Liver (tissue), 7 donors: ENCODE measurements at regions not wholly inside any gene's neighbourhood (a gene's known extent, or its start where the extent isn't known, plus 50 kb on each side); places are given as distances from the start of the nearest gene placed in this dataset.

Experiments used
- DNase-seq: peaks from one replicate; pipeline ENCODE4 v3.0.0-alpha.2; 2017; ENCODE audit warnings: low spot score
- H3K27ac ChIP-seq, 2 donors: one replicate each; pipeline ENCODE4 v1.7.0; 2013; ENCODE audit warnings: inconsistent platforms in 2 of 2, low read length in 2 of 2, control low read depth in 1 of 2, low read depth in 1 of 2, mild to moderate bottlenecking in 1 of 2
- H3K27me3 ChIP-seq, 4 donors: one replicate each; pipeline versions ENCODE4 v1.6.1 to v1.7.0; 2013; ENCODE audit warnings: low read length in 3 of 4, inconsistent platforms in 1 of 4, mild to moderate bottlenecking in 1 of 4, moderate library complexity in 1 of 4; ENCODE audit not compliant: control insufficient read depth in 4 of 4, insufficient read depth in 4 of 4
- H3K36me3 ChIP-seq, 4 donors: one replicate each; pipeline versions ENCODE4 v1.6.1 to v1.7.0; 2013; ENCODE audit warnings: low read length in 3 of 4, mild to moderate bottlenecking in 3 of 4, low read depth in 1 of 4, moderate library complexity in 1 of 4; ENCODE audit not compliant: control insufficient read depth in 4 of 4, insufficient read depth in 3 of 4
- H3K4me1 ChIP-seq, 4 donors: one replicate each; pipeline versions ENCODE4 v1.6.1 to v1.7.0; 2013; ENCODE audit warnings: low read length in 3 of 4, mild to moderate bottlenecking in 3 of 4, moderate library complexity in 1 of 4; ENCODE audit not compliant: control insufficient read depth in 4 of 4, insufficient read depth in 4 of 4
- H3K4me3 ChIP-seq, 3 donors: one replicate each; pipeline versions ENCODE4 v1.6.1 to v1.7.0; 2013; ENCODE audit warnings: low read length in 3 of 3, control low read depth in 1 of 3, low read depth in 1 of 3, mild to moderate bottlenecking in 1 of 3
- H3K9ac ChIP-seq, 2 donors: one replicate each; pipeline ENCODE4 v1.7.0; 2013; ENCODE audit warnings: low read length in 2 of 2, mild to moderate bottlenecking in 2 of 2, moderate library complexity in 2 of 2, control low read depth in 1 of 2, low read depth in 1 of 2
- H3K9me3 ChIP-seq, 4 donors: one replicate each; pipeline versions ENCODE4 v1.6.1 to v1.7.0; 2013; ENCODE audit warnings: low read length in 3 of 4; ENCODE audit not compliant: control insufficient read depth in 4 of 4
- EGR1 ChIP-seq, 2 donors: IDR thresholded peaks; 2 replicates each; pipeline ENCODE4 v1.6.1; 2016 to 2018; ENCODE audit warnings: antibody characterized with exemption in 2 of 2, low read depth in 2 of 2
- GABPA ChIP-seq, 2 donors: IDR thresholded peaks in 1 of 2; conservative IDR thresholded peaks in 1 of 2; 2 replicates each; pipeline ENCODE4 v1.6.1; 2016; ENCODE audit warnings: antibody characterized with exemption in 2 of 2, mild to moderate bottlenecking in 1 of 2, moderate library complexity in 1 of 2
- HNF4G ChIP-seq: IDR thresholded peaks from 2 replicates; pipeline ENCODE4 v1.6.1; 2016; ENCODE audit warnings: antibody characterized with exemption
- JUND ChIP-seq, 2 donors: IDR thresholded peaks; 2 replicates each; pipeline ENCODE4 v1.6.1; 2016; ENCODE audit warnings: antibody characterized with exemption in 2 of 2
- NR2F2 ChIP-seq: IDR thresholded peaks from 2 replicates; pipeline ENCODE4 v1.6.1; 2016; ENCODE audit warnings: antibody characterized with exemption
- RAD21 ChIP-seq, 2 donors: IDR thresholded peaks; 2 replicates each; pipeline ENCODE4 v1.6.1; 2016; ENCODE audit warnings: antibody characterized with exemption in 2 of 2, mild to moderate bottlenecking in 2 of 2
- RXRA ChIP-seq, 2 donors: IDR thresholded peaks; 2 replicates each; pipeline ENCODE4 v1.6.1; 2017 to 2018; ENCODE audit warnings: antibody characterized with exemption in 2 of 2, mild to moderate bottlenecking in 1 of 2
- ZBTB33 ChIP-seq: IDR thresholded peaks from 2 replicates; pipeline ENCODE4 v1.6.1; 2016; ENCODE audit warnings: antibody characterized with exemption
- WGBS: extraction: QIAGEN DNeasy Blood & Tissue Kit; methylation state at CpG from one replicate; pipeline ENCODE4 v1.1.7; 2013; 5-methylcytosine and 5-hydroxymethylcytosine counted together
- TF ChIP-seq, protein P1 (sequence below): IDR thresholded peaks from 2 replicates; pipeline ENCODE4 v1.6.1; 2016; ENCODE audit warnings: antibody characterized with exemption, mild to moderate bottlenecking
- TF ChIP-seq, protein P2 (sequence below): IDR thresholded peaks from 2 replicates; pipeline ENCODE4 v1.6.1; 2016; ENCODE audit warnings: antibody characterized with exemption
- donor health status: healthy.
- donor health status: healthy.
- donor health status: healthy.
- donor health status: healthy.

DNA sequence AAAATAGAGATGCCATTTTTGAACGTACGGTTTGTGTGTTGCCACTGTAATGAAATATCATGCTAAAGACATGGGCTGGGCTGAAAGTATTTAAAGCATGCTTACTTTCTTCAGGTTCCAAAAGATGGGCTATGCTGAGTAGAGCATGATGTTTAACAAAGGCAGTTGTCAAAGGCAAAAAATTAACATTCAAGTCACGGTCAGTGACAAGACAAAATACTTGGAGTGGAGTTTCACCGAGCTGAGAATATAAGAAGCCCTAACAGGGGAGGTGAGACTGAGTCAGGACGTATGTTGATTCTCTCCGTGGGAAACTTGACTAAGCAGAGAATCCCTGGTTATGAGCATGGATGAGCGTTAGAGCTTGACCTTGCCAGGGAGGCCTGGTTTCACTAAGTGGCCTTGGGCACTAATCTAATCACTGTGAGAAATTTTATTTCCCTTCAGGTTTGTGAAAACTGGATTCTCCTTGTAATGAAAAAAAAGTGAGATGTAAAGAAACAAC lies 218.2 kb upstream of the ADAMTS9 start:
- WGBS, result 91% methylated on average over 7 of the region's 7 CpGs
- peaks cover 0 to 4% (median 0%) of the 10 kb centered on the region in 4 donors for H3K4me1 ChIP-seq

GRCh38 chr3:64903006-64903405 lies 215.2 kb upstream of the ADAMTS9 start:
- H3K36me3 ChIP-seq, result no peaks in the 10 kb centered on the region
- no peak overlapping the region for H3K27ac ChIP-seq
- no peak for DNase-seq
- H3K4me1 ChIP-seq, result peaks cover 0 to 4% (median 0%) of the 10 kb centered on the region in 4 donors
- WGBS, result 59% methylated on average over 1 of the region's 1 CpG
- no peak overlapping the region for H3K4me3 ChIP-seq
- no peaks in the 10 kb centered on the region for H3K9me3 ChIP-seq
- TF ChIP-seq, protein P1, sequence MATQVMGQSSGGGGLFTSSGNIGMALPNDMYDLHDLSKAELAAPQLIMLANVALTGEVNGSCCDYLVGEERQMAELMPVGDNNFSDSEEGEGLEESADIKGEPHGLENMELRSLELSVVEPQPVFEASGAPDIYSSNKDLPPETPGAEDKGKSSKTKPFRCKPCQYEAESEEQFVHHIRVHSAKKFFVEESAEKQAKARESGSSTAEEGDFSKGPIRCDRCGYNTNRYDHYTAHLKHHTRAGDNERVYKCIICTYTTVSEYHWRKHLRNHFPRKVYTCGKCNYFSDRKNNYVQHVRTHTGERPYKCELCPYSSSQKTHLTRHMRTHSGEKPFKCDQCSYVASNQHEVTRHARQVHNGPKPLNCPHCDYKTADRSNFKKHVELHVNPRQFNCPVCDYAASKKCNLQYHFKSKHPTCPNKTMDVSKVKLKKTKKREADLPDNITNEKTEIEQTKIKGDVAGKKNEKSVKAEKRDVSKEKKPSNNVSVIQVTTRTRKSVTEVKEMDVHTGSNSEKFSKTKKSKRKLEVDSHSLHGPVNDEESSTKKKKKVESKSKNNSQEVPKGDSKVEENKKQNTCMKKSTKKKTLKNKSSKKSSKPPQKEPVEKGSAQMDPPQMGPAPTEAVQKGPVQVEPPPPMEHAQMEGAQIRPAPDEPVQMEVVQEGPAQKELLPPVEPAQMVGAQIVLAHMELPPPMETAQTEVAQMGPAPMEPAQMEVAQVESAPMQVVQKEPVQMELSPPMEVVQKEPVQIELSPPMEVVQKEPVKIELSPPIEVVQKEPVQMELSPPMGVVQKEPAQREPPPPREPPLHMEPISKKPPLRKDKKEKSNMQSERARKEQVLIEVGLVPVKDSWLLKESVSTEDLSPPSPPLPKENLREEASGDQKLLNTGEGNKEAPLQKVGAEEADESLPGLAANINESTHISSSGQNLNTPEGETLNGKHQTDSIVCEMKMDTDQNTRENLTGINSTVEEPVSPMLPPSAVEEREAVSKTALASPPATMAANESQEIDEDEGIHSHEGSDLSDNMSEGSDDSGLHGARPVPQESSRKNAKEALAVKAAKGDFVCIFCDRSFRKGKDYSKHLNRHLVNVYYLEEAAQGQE, result no peak
- TF ChIP-seq EGR1 (IDR thresholded peaks at IDR 0.05; ENCODE audit: low read depth in 2 of 2) (no peak), HNF4G (no peak), GABPA (IDR thresholded peaks at IDR 0.05 in 1 of 2, conservative IDR thresholded peaks at IDR 0.05 in 1 of 2) (no peak)
- TF ChIP-seq, protein P2, sequence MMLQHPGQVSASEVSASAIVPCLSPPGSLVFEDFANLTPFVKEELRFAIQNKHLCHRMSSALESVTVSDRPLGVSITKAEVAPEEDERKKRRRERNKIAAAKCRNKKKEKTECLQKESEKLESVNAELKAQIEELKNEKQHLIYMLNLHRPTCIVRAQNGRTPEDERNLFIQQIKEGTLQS, result no peak
- no peaks in the 10 kb centered on the region for H3K27me3 ChIP-seq
- no peak overlapping the region for H3K9ac ChIP-seq

More for the DNA sequence above, 218.2 kb upstream of the ADAMTS9 start:
- H3K27ac ChIP-seq, result no peak overlapping the region
- no peak overlapping the region for H3K9ac ChIP-seq
- H3K9me3 ChIP-seq, result no peaks in the 10 kb centered on the region
- no peaks in the 10 kb centered on the region for H3K36me3 ChIP-seq
- DNase-seq, result no peak
- TF ChIP-seq HNF4G, result no peak
- TF ChIP-seq JUND (IDR thresholded peaks at IDR 0.05), result no peak
- TF ChIP-seq NR2F2, result no peak
- TF ChIP-seq RAD21 (IDR thresholded peaks at IDR 0.05), result no peak
- no peak for TF ChIP-seq EGR1 (IDR thresholded peaks at IDR 0.05; ENCODE audit: low read depth in 2 of 2)
- no peak overlapping the region for H3K4me3 ChIP-seq
- H3K27me3 ChIP-seq, result no peaks in the 10 kb centered on the region

DNA sequence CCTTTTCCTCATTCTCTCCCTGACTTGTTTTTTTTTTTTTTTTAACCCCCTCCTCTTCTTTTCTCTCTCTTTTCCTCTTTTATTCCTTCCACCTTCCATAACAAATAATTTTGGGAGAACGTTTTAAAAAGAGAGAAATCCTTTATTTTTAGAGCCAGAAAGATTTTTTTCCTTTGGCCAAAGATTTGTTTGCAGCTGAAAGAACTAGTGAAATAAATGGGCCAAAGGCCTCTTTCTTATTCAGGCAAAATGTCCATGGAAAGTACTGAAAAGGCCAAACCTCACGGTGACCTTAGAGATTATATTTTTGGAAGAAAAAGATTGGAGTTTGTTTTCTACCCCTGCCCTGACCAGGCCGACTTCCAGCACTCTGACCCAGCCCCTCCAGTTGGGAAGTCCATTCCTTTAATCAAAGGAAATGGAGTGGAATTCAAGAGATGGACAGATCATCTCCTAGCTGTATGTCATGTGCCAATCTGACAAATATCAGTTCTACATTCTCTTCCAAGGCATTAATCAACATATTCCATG lies 214.3 kb upstream of the ADAMTS9 start:
- H3K9me3 ChIP-seq, result no peaks in the 10 kb centered on the region
- TF ChIP-seq HNF4G, result no peak
- TF ChIP-seq NR2F2, result peak; percentile 41
- TF ChIP-seq ZBTB33, result no peak
- no peak for TF ChIP-seq RXRA (IDR thresholded peaks at IDR 0.05)
- no peak for TF ChIP-seq EGR1 (IDR thresholded peaks at IDR 0.05; ENCODE audit: low read depth in 2 of 2)
- no peak overlapping the region for H3K9ac ChIP-seq
- H3K4me3 ChIP-seq, result no peak overlapping the region
- peaks cover 0 to 4% (median 0%) of the 10 kb centered on the region in 4 donors for H3K4me1 ChIP-seq
- H3K27me3 ChIP-seq, result no peaks in the 10 kb centered on the region
- DNase-seq, result no peak
- WGBS, result 54% methylated on average over 3 of the region's 3 CpGs
- H3K36me3 ChIP-seq, result no peaks in the 10 kb centered on the region
- no peak overlapping the region for H3K27ac ChIP-seq
